ENCODE measurements at regions not wholly inside any gene's neighbourhood (a gene's known extent, or its start where the extent isn't known, plus 50 kb on each side); places are given as distances from the start of the nearest gene placed in this dataset.

DNA sequence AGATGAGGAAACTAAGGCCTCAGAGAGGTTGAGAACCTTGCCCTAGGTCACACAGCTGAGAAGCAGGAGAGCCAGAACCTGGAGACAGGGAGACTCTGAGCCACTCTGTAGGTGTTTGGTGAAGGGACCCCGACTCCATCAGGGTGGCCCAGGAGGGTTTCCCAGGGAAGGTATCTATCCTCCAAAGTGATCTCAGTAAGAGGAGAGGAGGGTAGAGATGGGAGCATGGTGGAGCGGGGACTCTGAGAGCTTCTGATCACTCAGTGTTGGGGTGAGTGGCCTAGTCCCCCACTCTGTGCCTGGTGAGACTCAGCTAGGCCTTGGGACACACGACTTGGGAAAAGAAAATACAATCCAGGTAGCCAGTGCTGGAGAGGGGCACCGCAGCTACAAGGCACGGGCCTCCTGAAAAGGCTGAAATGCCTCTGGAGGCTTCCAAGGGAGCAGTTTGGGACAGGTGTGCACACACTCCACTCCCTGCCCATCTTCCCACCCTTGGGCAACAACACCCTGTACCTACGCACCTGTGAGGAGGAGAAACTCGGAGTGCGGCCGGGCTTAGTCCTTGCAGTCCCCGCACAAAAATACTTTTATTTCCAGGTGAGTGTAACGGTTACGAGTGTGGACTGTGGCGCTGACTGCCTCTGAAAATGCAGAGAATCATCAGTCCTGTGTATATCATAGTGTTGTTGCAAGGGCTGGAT, 80.8 kb downstream of the CAMK2N1 start:
- DNase-seq (ENCODE audit: low read depth in 1 of 2, low spot score in 1 of 2): no peak
